ENCODE measurements at regions not wholly inside any gene's neighbourhood (a gene's known extent, or its start where the extent isn't known, plus 50 kb on each side); places are given as distances from the start of the nearest gene placed in this dataset.

DNA sequence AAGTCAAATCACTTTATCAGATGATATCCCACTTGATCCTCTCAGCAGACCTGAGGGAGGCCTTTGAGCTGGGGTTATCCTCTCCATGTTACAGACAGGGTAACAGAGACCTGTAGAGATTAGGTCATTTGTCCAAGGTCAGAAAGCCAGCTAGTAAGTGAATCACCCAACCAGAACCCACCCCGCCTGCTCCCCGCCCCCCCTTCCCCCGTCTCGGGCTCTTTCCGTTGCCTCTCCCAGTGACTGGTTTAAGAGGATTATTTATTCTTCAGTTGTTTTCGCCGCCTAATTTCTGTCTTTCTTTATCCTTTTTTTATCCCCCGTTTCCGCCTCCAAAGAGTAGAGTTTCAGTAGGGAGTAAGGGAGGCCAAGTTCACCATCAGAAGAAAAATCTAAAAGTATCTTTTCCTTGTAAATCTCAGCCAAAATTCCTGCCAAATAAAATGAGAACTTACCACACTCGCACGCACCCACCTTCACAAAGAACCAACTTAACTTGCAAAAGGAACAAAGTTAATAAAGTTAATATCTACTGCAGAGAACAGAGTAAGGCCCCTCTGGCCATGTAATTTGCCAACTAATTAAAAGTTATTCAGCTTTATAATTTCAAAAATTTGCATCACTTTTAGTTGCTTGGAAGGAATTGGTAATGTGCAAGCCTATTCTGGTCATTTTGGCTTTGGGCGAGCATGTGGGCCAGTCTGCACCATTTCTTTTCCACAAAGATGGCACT, 76.8 kb upstream of the TRABD2B start:
- Histone ChIP-seq H3K4me1 (no peaks in the 10 kb centered on the region), H3K36me3 (no peaks in the 10 kb centered on the region), H3K9me3 (no peaks in the 10 kb centered on the region), H3K4me3 (no peak overlapping the region), H3K27me3 (peaks cover 0 to 5% (median 0%) of the 10 kb centered on the region in 3 donors), H3K27ac (no peak overlapping the region)
- WGBS, 2 donors: 91 to 95% methylated on average over 12 of the region's 12 CpGs
- no peak for TF ChIP-seq POLR2AphosphoS5 (IDR thresholded peaks at IDR 0.05)
- no peak for TF ChIP-seq CTCF (IDR thresholded peaks at IDR 0.05)
- no peak for TF ChIP-seq POLR2A (IDR thresholded peaks at IDR 0.05)
- TF ChIP-seq EP300 (IDR thresholded peaks at IDR 0.05): no peak
- no peak for DNase-seq
- intact Hi-C loops (cut with DNase I): no loop called here

DNA sequence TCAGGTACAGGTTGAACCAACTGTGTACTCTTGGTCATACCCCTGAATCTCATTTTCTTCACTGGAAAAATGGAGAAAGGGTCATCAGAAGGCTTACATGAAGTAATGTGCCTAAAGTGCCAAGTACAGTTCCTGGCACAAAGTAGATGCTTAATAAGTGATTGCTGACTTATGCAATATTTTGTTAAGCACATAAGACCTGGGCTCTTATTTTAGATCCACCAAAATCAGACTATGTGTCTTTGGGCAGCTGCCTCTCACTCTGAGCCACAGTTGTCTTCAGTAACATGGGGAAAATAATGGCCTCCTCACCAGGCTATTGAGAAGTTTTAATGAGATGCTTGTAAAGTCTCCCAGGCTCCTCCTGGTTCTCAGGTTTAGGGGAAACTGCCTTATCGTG, 74.3 kb upstream of the TRABD2B start:
- WGBS, 2 donors: 96 to 98% methylated on average over 1 of the region's 1 CpG
- H3K36me3 ChIP-seq: no peaks in the 10 kb centered on the region
- peaks cover 0 to 6% (median 0%) of the 10 kb centered on the region in 3 donors for H3K27me3 ChIP-seq
- no peak overlapping the region for H3K27ac ChIP-seq
- no peak for TF ChIP-seq POLR2A (IDR thresholded peaks at IDR 0.05)
- TF ChIP-seq POLR2AphosphoS5 (IDR thresholded peaks at IDR 0.05): no peak
- no peak for TF ChIP-seq CTCF (IDR thresholded peaks at IDR 0.05)
- TF ChIP-seq EP300 (IDR thresholded peaks at IDR 0.05): no peak
- intact Hi-C loops (cut with DNase I): no loop called here
- DNase-seq: no peak
- H3K4me3 ChIP-seq: no peak overlapping the region
- no peaks in the 10 kb centered on the region for H3K9me3 ChIP-seq
- no peaks in the 10 kb centered on the region for H3K4me1 ChIP-seq

DNA sequence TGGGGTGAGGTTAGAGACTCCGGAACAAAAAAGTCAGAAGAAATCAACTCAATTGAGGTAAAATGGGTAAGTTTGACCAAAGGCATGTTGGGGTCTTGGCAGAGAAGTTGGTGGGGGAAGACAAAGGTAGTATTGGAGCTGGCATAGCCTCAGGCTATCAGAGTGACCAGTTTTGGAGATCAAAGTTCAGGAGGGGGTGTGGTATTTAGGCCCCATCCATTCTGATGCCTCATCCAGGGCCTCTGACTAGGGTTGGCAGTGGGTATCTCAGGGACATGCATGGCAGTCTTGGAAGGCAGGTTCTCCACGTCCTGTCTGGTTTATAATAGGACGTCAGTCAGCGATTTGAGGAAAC, 73.2 kb upstream of the TRABD2B start:
- WGBS, 2 donors: 79 to 82% methylated on average over 4 of the region's 4 CpGs
- no peak overlapping the region for H3K27ac ChIP-seq

DNA sequence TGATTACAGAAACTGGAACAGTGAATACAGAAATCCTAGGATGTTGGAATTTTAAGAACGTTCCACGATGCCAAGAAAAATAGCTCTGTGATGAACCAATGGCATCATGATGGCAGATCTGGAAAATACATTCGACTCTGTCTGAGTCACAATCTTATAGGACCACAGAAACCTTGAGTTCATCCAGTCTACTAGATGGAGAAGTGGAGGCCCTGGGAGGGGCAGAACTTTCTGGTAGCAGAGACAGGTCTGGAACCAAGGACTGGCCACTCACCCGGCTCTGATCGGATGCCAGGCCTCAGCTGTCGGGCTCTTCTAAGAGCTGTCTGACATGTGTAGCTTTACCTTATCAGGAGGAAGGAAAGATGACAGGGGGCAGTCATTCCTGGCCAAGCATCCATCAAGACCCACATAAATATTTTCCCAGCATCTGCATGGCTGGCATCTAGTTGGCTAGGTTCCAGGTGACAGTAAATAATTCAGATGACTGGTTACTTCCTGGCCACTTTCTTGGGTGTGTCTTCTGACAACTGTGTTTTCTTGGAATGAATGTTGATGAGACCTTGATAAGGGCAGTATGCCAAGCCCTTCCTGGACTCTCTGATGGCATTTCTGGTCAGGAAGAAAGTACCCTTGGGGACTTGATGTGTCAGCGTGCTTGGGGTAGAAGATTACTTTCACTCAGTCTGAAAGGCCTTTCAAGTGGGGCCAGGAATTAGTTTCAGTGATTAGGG, 72.6 kb upstream of the TRABD2B start:
- H3K9me3 ChIP-seq: no peaks in the 10 kb centered on the region
- H3K36me3 ChIP-seq: no peaks in the 10 kb centered on the region
- H3K27me3 ChIP-seq: peaks cover 0 to 6% (median 0%) of the 10 kb centered on the region in 3 donors
- intact Hi-C loops (cut with DNase I): no loop called here
- H3K4me3 ChIP-seq: no peak overlapping the region
- 73 to 84% methylated on average over 7 of the region's 7 CpGs for WGBS, 2 donors
- TF ChIP-seq POLR2A (IDR thresholded peaks at IDR 0.05) (no peak), POLR2AphosphoS5 (IDR thresholded peaks at IDR 0.05) (no peak), EP300 (IDR thresholded peaks at IDR 0.05) (no peak), CTCF (IDR thresholded peaks at IDR 0.05) (no peak)
- H3K4me1 ChIP-seq: no peaks in the 10 kb centered on the region
- DNase-seq: no peak
- no peak overlapping the region for H3K27ac ChIP-seq

More for the DNA sequence above, 73.2 kb upstream of the TRABD2B start:
- Histone ChIP-seq H3K9me3 (no peaks in the 10 kb centered on the region), H3K4me3 (no peak overlapping the region), H3K27me3 (peaks cover 0 to 6% (median 0%) of the 10 kb centered on the region in 3 donors), H3K36me3 (no peaks in the 10 kb centered on the region), H3K4me1 (no peaks in the 10 kb centered on the region)
- intact Hi-C loops (cut with DNase I): no loop called here
- no peak for DNase-seq
- TF ChIP-seq POLR2A (IDR thresholded peaks at IDR 0.05) (no peak), POLR2AphosphoS5 (IDR thresholded peaks at IDR 0.05) (no peak), EP300 (IDR thresholded peaks at IDR 0.05) (no peak), CTCF (IDR thresholded peaks at IDR 0.05) (no peak)
